Esophagus squamous epithelium (tissue), 5 donors: ENCODE measurements at regions not wholly inside any gene's neighbourhood (a gene's known extent, or its start where the extent isn't known, plus 50 kb on each side); places are given as distances from the start of the nearest gene placed in this dataset.
"Not testable (repeated sequence)": the region's sequence is repeated elsewhere in the genome, so short reads cannot be mapped to it uniquely, and the experiment has no call there.

Experiments used
- DNase-seq: peaks from one replicate; lab custom pipeline; 2025; lab: John Stamatoyannopoulos, UW
- H3K27ac ChIP-seq, 4 donors: fragments of 200-600 bp; sonication (generic); one replicate each; pipeline ENCODE4 v1.5.1; 2016 to 2019; ENCODE audit warnings: mild to moderate bottlenecking in 1 of 4
- H3K27me3 ChIP-seq, 4 donors: fragments of 200-600 bp; sonication (generic); 1 replicate in 3 of 4; 2 replicates in 1 of 4; pipeline versions ENCODE4 v1.5.1 to v1.6.0; 2017 to 2021; ENCODE audit warnings: antibody characterized with exemption in 1 of 4
- H3K36me3 ChIP-seq, 3 donors: fragments of 200-600 bp; sonication (generic); one replicate each; pipeline ENCODE4 v1.5.1; 2016 to 2019
- H3K4me1 ChIP-seq, 3 donors: fragments of 200-600 bp; sonication (generic); one replicate each; pipeline ENCODE4 v1.5.1; 2017 to 2019
- H3K4me3 ChIP-seq, 4 donors: fragments of 200-600 bp; sonication (generic); 1 replicate in 3 of 4; 2 replicates in 1 of 4; pipeline ENCODE4 v1.5.1; 2016 to 2019; ENCODE audit warnings: mild to moderate bottlenecking in 2 of 4, moderate library complexity in 1 of 4
- H3K9me3 ChIP-seq, 3 donors: fragments of 200-600 bp; sonication (generic); one replicate each; pipeline ENCODE4 v1.5.1; 2016 to 2019
- POLR2A ChIP-seq, 4 donors: fragments of 450-650 bp; IDR thresholded peaks; one replicate each; pipeline ENCODE4 v1.6.1; 2017; ENCODE audit warnings: antibody characterized with exemption in 4 of 4, mild to moderate bottlenecking in 4 of 4, moderate library complexity in 3 of 4
- WGBS, 2 donors: methylation state at CpG; one replicate each; pipeline ENCODE4 v1.1.5; 2018; 5-methylcytosine and 5-hydroxymethylcytosine counted together
- intact Hi-C: fragments of 100-400 bp; cut with DNase I; formaldehyde crosslinking; loops from one replicate; pipeline ENCODE4 v1.15.0; 2022
- TF ChIP-seq, protein P1 (sequence below), 6 experiments: fragments of 450-650 bp in 4 of 6; fragments of 200-600 bp in 2 of 6; sonication (generic) in 2 of 6; IDR thresholded peaks; one replicate each; pipeline ENCODE4 v1.5.1; 2016 to 2019; ENCODE audit warnings: antibody characterized with exemption in 6 of 6, mild to moderate bottlenecking in 4 of 6, moderate library complexity in 4 of 6
- donor health status: DM: yes; HTN: yes; CAD: no.

DNA sequence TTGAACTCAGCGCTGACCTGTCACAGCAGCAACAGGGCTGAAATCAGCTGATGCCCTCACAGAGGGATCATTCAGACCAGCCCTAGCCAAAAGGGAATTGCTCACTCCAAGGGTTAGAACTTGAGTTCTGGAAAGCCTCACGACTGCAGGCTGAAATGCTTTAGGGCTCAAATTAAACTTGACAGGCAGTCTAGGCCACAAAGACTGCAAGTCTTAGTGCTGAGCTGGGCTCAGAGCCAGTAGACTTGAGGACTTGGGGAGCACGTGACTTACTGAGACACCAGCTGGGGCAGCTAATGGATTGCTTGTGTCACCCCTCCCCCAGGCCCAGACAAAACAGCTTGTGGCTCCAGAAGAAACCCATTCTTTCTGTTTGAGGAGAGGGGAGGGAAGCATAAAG lies 119.0 kb upstream of the SLC6A14 start:
- Histone ChIP-seq H3K36me3 (no peaks in the 10 kb centered on the region), H3K4me1 (no peaks in the 10 kb centered on the region), H3K4me3 (no peak overlapping the region), H3K27ac (no peak overlapping the region), H3K27me3 (no peaks in the 10 kb centered on the region), H3K9me3 (no peaks in the 10 kb centered on the region)
- intact Hi-C loops, result no loop called here
- TF ChIP-seq POLR2A (IDR thresholded peaks at IDR 0.05), result no peak
- TF ChIP-seq, protein P1, sequence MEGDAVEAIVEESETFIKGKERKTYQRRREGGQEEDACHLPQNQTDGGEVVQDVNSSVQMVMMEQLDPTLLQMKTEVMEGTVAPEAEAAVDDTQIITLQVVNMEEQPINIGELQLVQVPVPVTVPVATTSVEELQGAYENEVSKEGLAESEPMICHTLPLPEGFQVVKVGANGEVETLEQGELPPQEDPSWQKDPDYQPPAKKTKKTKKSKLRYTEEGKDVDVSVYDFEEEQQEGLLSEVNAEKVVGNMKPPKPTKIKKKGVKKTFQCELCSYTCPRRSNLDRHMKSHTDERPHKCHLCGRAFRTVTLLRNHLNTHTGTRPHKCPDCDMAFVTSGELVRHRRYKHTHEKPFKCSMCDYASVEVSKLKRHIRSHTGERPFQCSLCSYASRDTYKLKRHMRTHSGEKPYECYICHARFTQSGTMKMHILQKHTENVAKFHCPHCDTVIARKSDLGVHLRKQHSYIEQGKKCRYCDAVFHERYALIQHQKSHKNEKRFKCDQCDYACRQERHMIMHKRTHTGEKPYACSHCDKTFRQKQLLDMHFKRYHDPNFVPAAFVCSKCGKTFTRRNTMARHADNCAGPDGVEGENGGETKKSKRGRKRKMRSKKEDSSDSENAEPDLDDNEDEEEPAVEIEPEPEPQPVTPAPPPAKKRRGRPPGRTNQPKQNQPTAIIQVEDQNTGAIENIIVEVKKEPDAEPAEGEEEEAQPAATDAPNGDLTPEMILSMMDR (IDR thresholded peaks at IDR 0.05), result no peak
- WGBS, 2 donors, result 36 to 80% methylated on average over 1 to 3 of the region's 3 CpGs
- no peak for DNase-seq

DNA sequence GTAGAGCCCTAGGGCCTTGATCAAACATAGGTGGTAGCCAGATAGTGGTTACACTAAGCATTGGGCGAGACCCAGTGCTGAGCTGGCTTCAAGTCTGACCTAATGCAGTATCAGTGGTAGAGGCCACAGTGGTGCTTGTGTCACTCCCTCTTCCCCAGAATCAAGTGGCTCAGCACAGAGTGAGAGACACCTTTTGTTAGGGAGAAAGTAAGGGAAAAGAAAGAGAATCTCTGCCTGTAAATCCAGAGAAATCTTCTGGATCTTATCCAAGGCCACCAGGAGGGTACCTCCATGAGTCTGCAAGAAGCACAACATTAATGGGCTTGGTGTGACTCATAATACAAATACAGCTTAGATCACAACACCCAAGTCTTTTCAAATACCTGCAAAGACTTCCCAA lies 117.7 kb upstream of the SLC6A14 start:
- H3K36me3 ChIP-seq, result no peaks in the 10 kb centered on the region
- intact Hi-C loops, result no loop called here
- 45 to 60% methylated on average over 1 of the region's 1 CpG for WGBS, 2 donors
- no peaks in the 10 kb centered on the region for H3K9me3 ChIP-seq
- no peaks in the 10 kb centered on the region for H3K4me1 ChIP-seq
- no peak overlapping the region for H3K27ac ChIP-seq
- no peak for TF ChIP-seq POLR2A (IDR thresholded peaks at IDR 0.05)
- TF ChIP-seq, protein P1 (IDR thresholded peaks at IDR 0.05), result no peak
- no peaks in the 10 kb centered on the region for H3K27me3 ChIP-seq
- no peak overlapping the region for H3K4me3 ChIP-seq
- DNase-seq, result no peak

DNA sequence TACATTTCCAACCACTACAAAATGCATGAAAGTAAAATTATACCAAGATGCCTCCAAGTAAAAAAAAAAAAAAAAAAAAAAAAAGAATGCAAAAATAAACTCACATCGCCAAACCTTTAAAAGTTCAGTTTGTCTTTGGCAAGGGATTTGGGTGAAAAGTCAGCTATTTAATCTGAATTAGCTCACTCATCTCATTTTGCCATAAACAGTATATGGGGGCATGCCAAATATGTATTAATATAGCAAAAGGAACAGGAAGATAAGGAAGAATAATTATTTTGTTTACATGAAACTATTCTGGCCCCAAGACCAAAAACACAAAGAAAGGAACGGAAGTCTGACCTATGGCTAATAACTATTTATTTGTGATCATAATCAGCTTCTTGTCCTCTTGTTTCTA lies 114.7 kb upstream of the SLC6A14 start:
- H3K36me3 ChIP-seq, result no peaks in the 10 kb centered on the region
- no peak for DNase-seq
- H3K4me3 ChIP-seq, result no peak overlapping the region
- TF ChIP-seq POLR2A (IDR thresholded peaks at IDR 0.05), result no peak
- TF ChIP-seq, protein P1 (IDR thresholded peaks at IDR 0.05), result no peak
- no peaks in the 10 kb centered on the region for H3K4me1 ChIP-seq
- H3K27me3 ChIP-seq, result no peaks in the 10 kb centered on the region
- no peak overlapping the region for H3K27ac ChIP-seq
- WGBS, 2 donors, result 64 to 81% methylated on average over 2 of the region's 2 CpGs
- intact Hi-C loops, result no loop called here
- no peaks in the 10 kb centered on the region for H3K9me3 ChIP-seq

DNA sequence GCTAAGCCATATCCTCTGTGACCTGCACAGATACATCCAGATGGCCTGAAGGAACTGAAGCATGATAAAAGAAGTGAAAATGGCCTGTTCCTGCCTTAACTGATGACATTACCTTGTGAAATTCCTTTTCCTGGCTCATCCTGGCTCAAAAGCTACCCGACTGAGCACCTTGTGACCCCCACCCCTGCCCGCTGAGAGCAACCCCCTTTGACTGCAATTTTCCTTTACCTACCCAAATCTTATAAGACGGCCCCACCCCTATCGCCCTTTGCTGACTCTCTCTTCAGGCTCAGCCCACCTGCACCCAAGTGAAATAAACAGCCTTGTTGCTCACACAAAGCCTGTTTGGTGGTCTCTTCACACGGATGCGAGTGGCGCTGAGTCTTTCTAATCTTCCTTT lies 104.4 kb upstream of the SLC6A14 start:
- H3K27me3 ChIP-seq, H3K36me3 ChIP-seq, H3K4me1 ChIP-seq, H3K9me3 ChIP-seq, DNase-seq, H3K4me3 ChIP-seq, intact Hi-C loops, H3K27ac ChIP-seq: not testable (repeated sequence)
- WGBS, 2 donors, result 58 to 66% methylated on average over 7 of the region's 7 CpGs

DNA sequence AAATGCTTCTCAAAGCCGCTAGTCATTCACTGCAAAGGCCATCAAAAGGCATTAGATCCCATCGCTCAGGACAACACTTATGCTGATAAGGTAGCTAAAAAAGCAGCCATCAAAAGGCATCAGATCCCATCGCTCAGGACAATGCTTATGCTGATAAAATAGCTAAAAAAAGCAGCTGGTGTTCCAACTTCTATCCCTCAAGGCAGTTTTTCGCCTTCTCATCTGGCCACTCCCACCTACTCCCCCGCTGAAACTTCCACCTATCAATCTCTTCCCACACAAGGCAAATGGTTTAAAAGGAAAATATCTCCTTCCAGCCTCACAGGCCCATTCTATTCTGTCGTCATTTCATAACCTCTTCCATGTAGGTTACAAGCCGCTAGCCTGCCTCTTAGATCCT lies 101.6 kb upstream of the SLC6A14 start:
- intact Hi-C loops, H3K27me3 ChIP-seq, H3K4me1 ChIP-seq, H3K27ac ChIP-seq, H3K4me3 ChIP-seq, H3K36me3 ChIP-seq, DNase-seq, H3K9me3 ChIP-seq: not testable (repeated sequence)
- WGBS, 2 donors, result 52 to 54% methylated on average over 7 of the region's 7 CpGs

DNA sequence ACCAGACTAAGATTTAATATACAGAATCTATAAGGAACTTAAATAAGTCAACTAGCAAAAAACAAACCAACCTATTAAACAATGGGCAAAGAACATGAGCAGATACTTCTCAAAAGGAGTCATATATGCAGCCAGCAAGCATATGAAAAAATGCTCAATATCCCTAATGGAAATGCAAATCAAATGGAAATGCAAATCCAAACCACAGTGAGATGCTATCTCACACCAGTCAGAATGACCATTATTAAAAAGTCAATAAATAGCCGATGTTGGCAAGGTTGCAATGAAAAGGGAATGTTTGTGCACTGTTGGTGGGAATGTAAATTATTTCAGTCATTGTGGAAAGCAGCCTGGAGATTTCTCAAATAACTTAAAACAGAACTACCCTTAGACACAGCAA lies 97.0 kb upstream of the SLC6A14 start:
- DNase-seq, result no peak
- H3K27ac ChIP-seq, result no peak overlapping the region
- no peak overlapping the region for H3K4me3 ChIP-seq
- no peaks in the 10 kb centered on the region for H3K36me3 ChIP-seq
- intact Hi-C loops, result no loop called here
- H3K9me3 ChIP-seq, result no peaks in the 10 kb centered on the region
- no peak for TF ChIP-seq POLR2A (IDR thresholded peaks at IDR 0.05)
- TF ChIP-seq, protein P1 (IDR thresholded peaks at IDR 0.05), result no peak
- WGBS, 2 donors, result 80 to 100% methylated on average over 1 of the region's 1 CpG
- peaks cover 0 to 3% (median 0%) of the 10 kb centered on the region in 3 donors for H3K4me1 ChIP-seq
- H3K27me3 ChIP-seq, result no peaks in the 10 kb centered on the region
